GM12864 (cell line): ENCODE measurements at regions not wholly inside any gene's neighbourhood (a gene's known extent, or its start where the extent isn't known, plus 50 kb on each side); places are given as distances from the start of the nearest gene placed in this dataset.

Source experiments
- DNase-seq: peaks from one replicate; pipeline ENCODE4 v3.0.0-alpha.2; 2011; ENCODE audit warnings: low read depth
- H3K4me3 ChIP-seq: 2 replicates; pipeline ENCODE4 v1.5.1; 2011; ENCODE audit warnings: mild to moderate bottlenecking, low read depth, low read length, control low read depth
- CTCF ChIP-seq: IDR thresholded peaks from 2 replicates; pipeline ENCODE4 v1.5.1; 2011; ENCODE audit warnings: low read depth, mild to moderate bottlenecking, moderate library complexity, low read length, control low read depth, inconsistent platforms; ENCODE audit errors: missing control alignments

GRCh38 chr17:10894220-10894619 lies 56.3 kb upstream of the PIRT start:
- H3K4me3 ChIP-seq = no peak overlapping the region
- no peak for TF ChIP-seq CTCF
- no peak for DNase-seq

GRCh38 chr17:10888858-10889257 lies 51.0 kb upstream of the PIRT start:
- DNase-seq = no peak
- H3K4me3 ChIP-seq = no peak overlapping the region
- no peak for TF ChIP-seq CTCF
